SK-MEL-5 (cell line): ENCODE measurements at regions not wholly inside any gene's neighbourhood (a gene's known extent, or its start where the extent isn't known, plus 50 kb on each side); places are given as distances from the start of the nearest gene placed in this dataset.

Source experiments
- DNase-seq: peaks from one replicate; pipeline ENCODE4 v3.0.0-alpha.2; 2016; ENCODE audit warnings: low read depth, low spot score
- in situ Hi-C: cut with HindIII; loops from 2 replicates; pipeline ENCODE4 v1.10.0; 2016; ENCODE audit warnings: low sequenced_read_pairs, high pct_unique_total_duplicates, low pct_unique_long_range_greater_than_20kb

- DNase-seq, result no peak
- in situ Hi-C loops, result no loop called here
These were observed 124.4 kb upstream of the EPB41L3 start for GRCh38 chr18:5668087-5668715.

GRCh38 chr18:5667356-5667755, 123.6 kb upstream of the EPB41L3 start:
- DNase-seq, result no peak
- in situ Hi-C loops, result no loop called here

GRCh38 chr18:5662586-5663090, 118.8 kb upstream of the EPB41L3 start:
- no peak for DNase-seq
- in situ Hi-C loops, result no loop called here

GRCh38 chr18:5661179-5661578, 117.4 kb upstream of the EPB41L3 start:
- in situ Hi-C loops, result no loop called here
- no peak for DNase-seq

GRCh38 chr18:5653802-5654201, 110.0 kb upstream of the EPB41L3 start:
- DNase-seq, result no peak
- in situ Hi-C loops, result no loop called here

- in situ Hi-C loops, result no loop called here
- no peak for DNase-seq
These were observed 107.9 kb upstream of the EPB41L3 start for GRCh38 chr18:5651736-5652135.

- in situ Hi-C loops, result no loop called here
These were observed 105.6 kb upstream of the EPB41L3 start for GRCh38 chr18:5649439-5649838.

GRCh38 chr18:5646739-5647138, 102.9 kb upstream of the EPB41L3 start:
- in situ Hi-C loops, result no loop called here

More at GRCh38 chr18:5649439-5649838, 105.6 kb upstream of the EPB41L3 start:
- no peak for DNase-seq

GRCh38 chr18:5643288-5643687, 99.5 kb upstream of the EPB41L3 start:
- in situ Hi-C loops, result no loop called here
- no peak for DNase-seq

More at GRCh38 chr18:5646739-5647138, 102.9 kb upstream of the EPB41L3 start:
- DNase-seq, result no peak

GRCh38 chr18:5640939-5641338, 97.1 kb upstream of the EPB41L3 start:
- no peak for DNase-seq
- in situ Hi-C loops, result no loop called here

- no peak for DNase-seq
- in situ Hi-C loops, result no loop called here
These were observed 95.3 kb upstream of the EPB41L3 start for GRCh38 chr18:5639131-5639530.

GRCh38 chr18:5632041-5632440, 88.2 kb upstream of the EPB41L3 start:
- in situ Hi-C loops, result no loop called here
- no peak for DNase-seq

- in situ Hi-C loops, result no loop called here
- DNase-seq, result no peak
These were observed 87.2 kb upstream of the EPB41L3 start for GRCh38 chr18:5630900-5631413.

- peak; percentile 68 for DNase-seq
- in situ Hi-C loops, result no loop called here
These were observed 86.5 kb upstream of the EPB41L3 start for GRCh38 chr18:5630057-5630899.

GRCh38 chr18:5628512-5629255, 84.9 kb upstream of the EPB41L3 start:
- peak; percentile 28 for DNase-seq
- in situ Hi-C loops, result no loop called here

GRCh38 chr18:5627776-5628511, 84.1 kb upstream of the EPB41L3 start:
- in situ Hi-C loops, result no loop called here
- DNase-seq, result no peak

GRCh38 chr18:5626130-5626880, 82.5 kb upstream of the EPB41L3 start:
- in situ Hi-C loops, result no loop called here
- DNase-seq, result no peak
